HG03432 (cell line): ENCODE measurements at regions not wholly inside any gene's neighbourhood (a gene's known extent, or its start where the extent isn't known, plus 50 kb on each side); places are given as distances from the start of the nearest gene placed in this dataset.

Source experiments
- ATAC-seq: cut with Tn5 transposase; IDR thresholded peaks from one replicate; pipeline ENCODE4 v1.9.1; 2021; ENCODE audit warnings: mild to moderate bottlenecking, moderate library complexity; ENCODE audit not compliant: unreplicated experiment

GRCh38 chr1:220979371-220979770 lies 100.1 kb downstream of the HLX start:
- ATAC-seq: no peak

GRCh38 chr1:220982686-220983085 lies 103.4 kb downstream of the HLX start:
- ATAC-seq: no peak

DNA sequence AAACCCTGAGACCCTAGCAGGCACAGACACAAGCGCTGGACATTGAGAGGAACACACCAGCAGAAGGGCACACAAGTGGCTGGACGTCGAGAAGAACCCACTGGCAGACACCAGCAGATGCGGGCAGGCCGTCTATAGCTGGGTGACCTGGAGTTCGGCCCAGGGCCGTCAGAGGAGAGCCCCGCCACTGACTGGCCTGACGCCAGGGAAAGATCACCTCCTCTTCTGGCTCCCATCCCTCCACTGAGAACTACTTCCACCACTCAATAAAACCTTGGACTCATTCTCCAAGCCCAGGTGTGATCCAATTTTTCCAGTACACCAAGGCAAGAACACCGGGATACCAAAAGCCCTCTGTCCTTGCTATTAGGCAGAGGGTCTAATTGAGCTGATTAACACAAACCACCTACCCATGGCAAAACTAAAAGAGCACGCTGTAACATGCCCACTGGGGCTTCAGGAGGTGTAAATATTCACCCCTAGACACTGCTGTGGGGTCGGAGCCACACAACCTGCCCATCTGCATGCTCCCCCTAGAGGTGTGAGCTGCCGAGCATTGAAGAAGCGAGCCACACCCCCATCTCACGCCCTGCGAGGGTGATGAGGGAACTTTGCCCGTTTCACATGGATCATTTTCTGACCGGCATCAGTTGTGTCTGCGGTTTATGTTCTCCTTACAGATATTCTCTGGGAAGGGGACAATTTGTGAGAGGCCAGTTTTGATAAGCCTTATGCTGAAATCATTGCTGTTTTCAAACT lies 104.8 kb downstream of the HLX start:
- no peak for ATAC-seq

DNA sequence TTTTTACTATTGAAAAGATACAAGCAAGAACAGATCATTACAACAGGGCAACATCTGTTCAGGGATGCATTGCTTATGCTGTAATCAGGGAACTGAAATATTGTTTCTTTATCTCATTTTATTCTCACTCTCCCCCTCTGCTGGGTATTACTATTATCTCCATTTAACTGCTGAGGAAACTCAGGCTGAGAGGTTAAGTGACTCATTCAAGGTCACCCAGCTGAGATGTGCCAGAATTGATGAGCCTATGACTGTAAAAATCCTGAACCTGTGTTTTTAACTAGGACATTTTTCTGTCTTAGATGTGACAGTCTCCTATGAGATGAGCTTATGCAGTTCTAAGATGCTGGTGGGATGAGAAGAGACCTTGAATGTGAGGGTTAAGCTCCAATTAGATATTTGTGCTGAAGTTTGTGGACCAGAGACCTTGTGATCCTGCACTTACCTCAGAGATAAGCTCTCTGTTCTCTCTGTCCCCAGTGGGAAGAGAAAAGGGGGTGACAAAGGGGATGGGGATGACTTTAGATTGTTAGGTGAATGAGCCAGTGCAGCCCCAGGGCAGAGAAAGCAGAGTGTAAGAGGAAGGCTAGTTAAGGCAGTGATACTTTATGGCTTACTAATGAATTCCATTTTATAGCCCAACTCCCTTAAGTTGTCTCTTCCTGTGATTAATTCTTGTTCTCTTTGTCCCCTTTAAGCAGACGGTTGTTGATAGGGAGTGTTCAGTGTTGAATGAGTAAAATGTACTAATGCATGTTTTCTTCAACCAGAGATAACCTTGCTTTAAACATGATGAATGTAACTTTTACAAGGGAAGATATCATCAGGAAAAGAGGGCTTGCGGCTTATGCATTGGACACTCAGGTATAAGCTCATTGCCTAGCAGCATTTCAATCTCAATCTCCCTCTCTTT lies 111.4 kb downstream of the HLX start:
- ATAC-seq: no peak

DNA sequence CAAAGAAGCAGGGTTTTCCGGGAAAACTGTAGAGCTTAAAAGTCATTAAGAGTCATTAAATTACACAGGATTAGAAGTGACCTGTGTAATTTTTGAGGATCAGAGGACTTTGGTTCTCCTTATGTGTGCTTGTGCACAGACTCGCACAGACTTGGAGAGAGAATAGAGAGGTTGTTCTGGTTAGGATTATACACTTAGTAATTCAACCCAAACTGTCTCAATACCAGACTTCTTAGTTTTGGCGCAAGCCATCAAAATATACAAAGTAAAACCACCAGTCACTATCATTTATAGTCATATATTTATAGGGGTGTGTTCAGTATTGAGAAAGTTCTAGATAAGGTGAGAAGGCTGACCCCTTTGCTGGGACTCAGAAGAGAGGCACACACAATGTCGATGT lies 112.3 kb downstream of the HLX start:
- ATAC-seq: no peak

DNA sequence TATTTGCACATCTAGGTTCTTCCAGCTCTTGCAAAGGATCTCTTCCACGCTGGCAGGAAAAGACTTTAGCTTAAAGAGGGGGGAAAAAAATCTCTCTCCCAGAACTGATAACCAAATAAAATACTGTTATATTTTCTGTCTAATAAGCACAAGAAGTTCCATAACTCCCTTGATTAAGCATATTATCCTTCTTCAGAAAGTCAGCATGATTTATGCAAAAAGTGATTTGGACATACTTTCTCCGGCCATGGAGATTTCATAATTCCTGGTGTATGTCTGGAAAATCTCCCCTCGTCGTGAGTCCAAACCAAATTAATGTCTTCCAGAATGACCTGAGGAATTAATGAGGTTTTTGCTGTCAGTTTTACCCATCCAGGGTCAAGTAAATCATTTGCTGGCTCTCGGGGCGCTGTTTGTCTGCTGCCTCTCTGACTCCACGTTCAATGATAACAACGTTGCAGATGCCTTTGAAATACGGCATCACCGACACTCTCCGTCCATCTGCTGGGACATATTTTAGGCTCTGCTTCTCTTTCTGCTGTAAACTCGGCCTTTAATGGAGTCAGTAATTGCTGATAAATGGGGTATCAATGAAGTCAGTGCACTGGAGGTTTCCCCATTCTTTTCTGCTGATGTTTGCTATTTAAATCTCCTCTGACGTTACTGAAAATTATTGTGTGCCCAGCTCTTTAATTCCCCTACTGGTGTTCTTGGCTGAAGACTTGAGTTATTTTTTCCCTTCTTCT lies 112.9 kb downstream of the HLX start:
- ATAC-seq: no peak

DNA sequence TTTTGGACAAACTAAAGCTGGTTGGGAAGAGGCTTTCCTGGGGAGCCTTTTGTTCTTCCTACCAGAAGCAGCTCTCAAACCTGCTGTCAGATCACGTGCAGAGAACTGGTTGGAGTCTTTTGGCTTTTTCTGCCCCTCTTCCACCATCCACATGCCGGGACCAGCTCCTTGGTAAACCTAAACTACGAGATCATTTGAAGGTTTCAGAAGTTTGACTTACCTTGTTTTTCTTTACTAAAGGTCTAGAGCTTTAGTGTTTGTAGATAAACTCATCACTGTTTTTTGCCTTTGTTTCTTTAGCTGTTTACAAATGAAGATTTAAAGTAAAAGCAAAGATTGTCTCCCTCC lies 113.4 kb downstream of the HLX start:
- no peak for ATAC-seq

DNA sequence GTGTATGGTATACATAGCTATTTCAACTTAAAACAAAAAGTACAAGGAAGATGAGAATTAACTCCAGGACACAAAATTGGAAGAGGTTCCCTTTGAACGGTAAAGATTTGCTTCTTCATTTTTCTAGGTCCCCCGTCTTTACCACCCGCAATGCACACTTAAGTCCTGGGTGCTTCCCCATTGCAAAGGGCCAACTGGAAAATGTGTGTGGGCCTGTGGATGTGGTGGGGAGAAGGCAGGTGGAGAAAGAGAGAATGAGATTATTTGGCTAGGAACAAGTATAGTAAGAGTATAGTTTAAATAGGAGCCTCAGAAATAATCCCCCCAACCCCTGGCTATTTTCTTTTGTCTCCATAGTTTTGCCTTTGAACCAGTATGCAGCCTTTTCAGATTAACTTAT lies 115.4 kb downstream of the HLX start:
- no peak for ATAC-seq

- no peak for ATAC-seq
Observed at GRCh38 chr1:220997791-220998190, 118.5 kb downstream of the HLX start.

GRCh38 chr1:220999872-221000863 lies 120.9 kb downstream of the HLX start:
- no peak for ATAC-seq

GRCh38 chr1:221001167-221001566 lies 121.9 kb downstream of the HLX start:
- ATAC-seq: no peak

GRCh38 chr1:221002601-221003000 lies 123.4 kb downstream of the HLX start:
- ATAC-seq: no peak

- no peak for ATAC-seq
Observed at GRCh38 chr1:221011145-221011544, 131.9 kb downstream of the HLX start.

DNA sequence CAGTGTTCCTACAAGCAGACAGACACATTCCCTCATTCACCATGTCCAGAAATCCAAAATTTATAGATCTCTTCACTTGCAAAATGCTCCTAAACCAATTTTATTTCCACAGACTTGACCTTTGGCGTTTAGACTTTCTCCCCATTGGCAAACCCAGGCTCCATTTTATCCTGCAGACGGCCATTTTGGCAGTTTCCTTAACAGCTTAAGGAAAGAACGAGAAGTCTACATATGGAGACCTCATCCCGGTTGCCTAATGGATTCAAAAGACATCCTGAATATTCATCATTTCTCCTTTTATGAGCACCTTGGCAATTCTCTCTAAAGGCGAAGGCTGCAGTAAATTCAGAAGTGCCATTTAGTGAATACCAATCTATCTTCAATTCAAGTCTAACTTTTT lies 132.9 kb downstream of the HLX start:
- no peak for ATAC-seq

- no peak for ATAC-seq
Observed at GRCh38 chr1:221013691-221014660, 134.7 kb downstream of the HLX start.

- ATAC-seq: no peak
Observed at GRCh38 chr1:221015159-221015790, 136.0 kb downstream of the HLX start.

- no peak for ATAC-seq
Observed at GRCh38 chr1:221016751-221017150, 137.5 kb downstream of the HLX start.

- no peak for ATAC-seq
Observed at GRCh38 chr1:221018414-221018813, 139.2 kb downstream of the HLX start.

DNA sequence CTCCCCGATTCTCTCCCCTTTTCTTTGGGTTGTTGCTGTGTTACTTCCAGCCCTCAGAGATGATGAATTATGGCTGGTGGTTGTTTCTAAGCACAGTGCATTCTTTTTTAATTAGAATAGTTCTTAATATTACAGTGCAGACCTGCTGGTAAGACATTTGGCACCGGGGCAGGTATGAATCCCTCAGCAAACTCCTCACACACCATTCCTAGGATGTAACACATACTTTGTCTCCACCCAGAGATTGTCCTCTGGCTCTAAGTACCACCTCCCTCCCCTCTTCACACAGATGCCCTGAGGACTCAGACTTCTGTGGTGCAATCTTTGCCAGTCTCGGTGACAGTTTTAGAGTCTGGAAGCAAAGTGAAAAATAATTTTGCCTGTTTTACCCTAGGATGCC lies 143.1 kb downstream of the HLX start:
- ATAC-seq: no peak
